ENCODE measurements at regions not wholly inside any gene's neighbourhood (a gene's known extent, or its start where the extent isn't known, plus 50 kb on each side); places are given as distances from the start of the nearest gene placed in this dataset.

DNA sequence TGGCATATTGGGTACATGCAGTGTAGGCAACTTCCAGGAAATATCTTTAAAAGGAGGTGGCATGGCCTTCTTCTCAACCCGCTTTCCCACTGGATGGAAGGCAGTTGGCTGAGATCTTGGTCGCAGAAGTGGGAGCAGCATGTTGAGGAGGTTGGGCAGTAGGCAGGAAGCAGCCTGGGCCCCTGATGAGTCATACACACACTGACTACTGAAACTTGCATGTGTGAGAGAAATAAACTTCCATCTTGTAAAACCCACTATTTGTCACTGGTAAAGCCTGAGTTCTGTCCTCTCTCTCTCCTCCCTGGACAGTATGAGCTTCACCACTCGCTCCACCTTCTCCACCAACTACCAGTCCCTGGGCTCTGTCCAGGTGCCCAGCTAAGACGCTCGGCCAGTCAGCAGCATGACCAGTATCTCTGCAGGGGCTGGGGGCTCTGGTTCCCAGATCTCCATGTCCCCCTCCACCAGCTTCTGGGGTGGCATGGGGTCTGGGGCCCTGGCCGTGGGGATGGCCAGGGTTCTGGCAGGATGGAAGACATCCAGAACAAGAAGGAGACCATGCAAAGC is 233.8 kb upstream of the SPRED2 start:
- no peak for DNase-seq

GRCh38 chr2:65664931-65665330 is 232.5 kb upstream of the SPRED2 start:
- no peak for DNase-seq

- no peak for DNase-seq
Measured at GRCh38 chr2:65663831-65664407, 231.5 kb upstream of the SPRED2 start.

DNA sequence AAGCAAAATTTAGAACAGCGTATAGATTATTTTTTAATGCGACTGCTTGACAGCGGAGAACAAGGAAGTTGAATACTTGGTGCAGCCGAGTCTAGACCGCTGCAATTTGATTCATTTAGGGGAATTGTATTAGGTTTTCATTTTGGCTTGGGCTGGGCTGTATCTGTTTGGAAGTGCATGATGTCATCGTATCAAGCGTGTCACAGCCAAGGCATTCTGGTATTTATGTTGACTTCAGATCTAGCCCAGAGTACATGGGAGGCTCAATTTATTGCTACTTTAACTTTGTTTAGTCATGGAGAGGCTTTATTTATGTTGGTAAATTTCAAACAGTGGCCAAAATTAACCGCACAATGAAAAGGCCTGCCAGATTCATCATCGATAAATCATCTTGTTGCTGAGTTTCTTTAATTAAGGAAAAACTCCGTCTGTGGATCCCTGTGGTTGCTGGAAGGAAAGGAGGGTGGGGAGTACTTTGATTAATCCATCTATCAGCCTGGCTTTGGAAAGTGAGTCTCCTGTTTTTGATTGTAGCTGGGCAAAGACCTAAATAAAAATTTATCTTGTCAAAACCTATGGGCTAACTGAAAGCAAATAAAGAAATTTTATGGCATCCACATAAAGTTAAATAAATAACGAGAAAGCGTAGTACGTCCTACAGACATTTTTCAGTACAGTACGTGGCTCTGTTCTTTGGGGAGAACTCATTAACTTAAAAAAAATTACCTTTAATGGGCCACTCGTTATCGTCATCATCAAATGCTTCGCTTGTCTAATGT is 230.4 kb upstream of the SPRED2 start:
- DNase-seq, result no peak

- no peak for DNase-seq
Measured at GRCh38 chr2:65661980-65662653, 229.7 kb upstream of the SPRED2 start.

DNA sequence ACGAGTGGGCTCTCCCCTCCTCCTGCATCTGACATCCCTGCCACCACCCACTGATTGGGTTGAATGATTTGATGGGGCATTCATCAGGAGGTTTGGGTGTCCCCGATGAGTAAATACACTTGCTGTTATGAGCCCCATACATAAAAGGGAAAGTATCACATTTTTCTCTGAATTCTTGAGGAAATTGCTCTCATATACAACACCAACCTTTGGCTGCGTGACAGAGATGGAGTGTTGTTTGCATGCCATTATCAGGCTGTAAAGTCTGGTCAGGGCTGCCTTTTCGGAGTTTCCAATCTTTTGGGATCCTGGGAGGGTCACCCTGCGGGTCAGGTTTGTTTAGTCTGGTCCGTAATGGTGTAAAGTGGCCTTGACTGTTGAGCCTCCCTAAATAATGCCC is 227.9 kb upstream of the SPRED2 start:
- DNase-seq, result no peak

- DNase-seq, result no peak
Measured at GRCh38 chr2:65658881-65659280, 226.5 kb upstream of the SPRED2 start.

GRCh38 chr2:65658266-65658665 is 225.9 kb upstream of the SPRED2 start:
- DNase-seq, result no peak

DNA sequence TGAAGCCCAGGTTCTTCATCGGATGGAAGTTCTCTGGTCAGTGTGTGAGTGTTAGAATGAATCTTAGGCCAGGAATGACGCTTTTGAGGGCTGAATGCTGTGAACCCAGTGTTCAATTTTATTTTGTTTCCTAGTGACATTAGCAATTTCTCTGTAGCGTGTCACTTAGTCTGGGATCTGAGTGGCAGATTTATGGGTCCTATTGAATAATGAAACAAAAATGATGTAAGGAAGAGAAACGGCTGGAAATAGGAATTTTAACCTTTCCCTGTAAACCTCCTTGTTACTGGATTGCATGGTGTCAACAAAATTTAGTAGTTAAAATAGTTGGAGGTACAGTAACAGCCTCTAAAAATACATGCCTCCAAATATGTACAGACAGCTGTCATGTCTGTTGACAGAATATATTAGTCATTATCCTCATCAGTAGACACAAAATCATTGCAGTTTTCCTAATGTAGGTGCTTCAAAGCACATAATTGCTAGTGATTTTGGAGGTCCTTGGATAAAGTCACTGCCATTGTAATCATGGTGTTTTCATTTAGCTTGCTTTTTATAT is 223.8 kb upstream of the SPRED2 start:
- no peak for DNase-seq

DNA sequence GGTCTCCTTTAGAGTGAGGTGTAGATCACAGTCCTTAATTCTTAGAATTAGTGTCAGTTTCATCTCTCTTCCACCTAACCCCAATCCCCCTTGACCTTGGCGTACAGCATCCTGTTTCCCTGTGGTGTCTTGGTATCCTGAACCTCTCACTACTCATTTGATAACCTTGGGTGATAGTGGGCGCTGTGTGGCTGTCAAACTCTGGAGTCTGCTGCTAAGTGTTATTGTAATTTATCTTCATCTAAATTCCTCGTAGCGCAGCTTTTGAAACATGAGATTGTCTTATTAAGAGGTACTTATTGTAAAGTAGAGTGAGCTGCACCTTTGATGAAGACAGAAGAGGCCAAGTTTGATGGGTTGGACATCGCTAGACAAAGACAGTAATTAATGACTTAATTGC is 222.6 kb upstream of the SPRED2 start:
- no peak for DNase-seq

- no peak for DNase-seq
Measured at GRCh38 chr2:65654496-65654895, 222.1 kb upstream of the SPRED2 start.

DNA sequence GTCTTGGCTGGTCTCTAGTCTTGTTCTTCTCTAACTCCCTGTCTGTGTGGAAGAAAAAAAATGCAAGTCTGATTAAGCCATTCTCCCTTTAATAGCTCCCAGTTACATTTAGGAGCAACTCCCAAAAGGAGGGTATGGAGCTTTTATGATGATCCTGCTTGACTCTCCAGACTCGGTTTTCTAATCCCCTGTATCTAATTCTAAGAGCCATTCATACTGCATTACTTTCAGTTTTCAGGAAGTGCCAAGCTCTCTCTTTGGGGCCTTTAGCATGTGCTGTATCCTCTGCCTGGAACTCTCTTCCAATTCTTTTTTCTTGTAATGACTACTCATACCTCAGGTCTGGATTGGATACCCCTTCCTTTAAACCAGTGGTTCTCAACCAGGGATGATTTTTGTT is 219.7 kb upstream of the SPRED2 start:
- DNase-seq, result no peak

- no peak for DNase-seq
Measured at GRCh38 chr2:65649811-65650589, 217.6 kb upstream of the SPRED2 start.

GRCh38 chr2:65647249-65647842 is 214.9 kb upstream of the SPRED2 start:
- no peak for DNase-seq

- DNase-seq, result no peak
Measured at GRCh38 chr2:65640793-65641103, 208.3 kb upstream of the SPRED2 start.

DNA sequence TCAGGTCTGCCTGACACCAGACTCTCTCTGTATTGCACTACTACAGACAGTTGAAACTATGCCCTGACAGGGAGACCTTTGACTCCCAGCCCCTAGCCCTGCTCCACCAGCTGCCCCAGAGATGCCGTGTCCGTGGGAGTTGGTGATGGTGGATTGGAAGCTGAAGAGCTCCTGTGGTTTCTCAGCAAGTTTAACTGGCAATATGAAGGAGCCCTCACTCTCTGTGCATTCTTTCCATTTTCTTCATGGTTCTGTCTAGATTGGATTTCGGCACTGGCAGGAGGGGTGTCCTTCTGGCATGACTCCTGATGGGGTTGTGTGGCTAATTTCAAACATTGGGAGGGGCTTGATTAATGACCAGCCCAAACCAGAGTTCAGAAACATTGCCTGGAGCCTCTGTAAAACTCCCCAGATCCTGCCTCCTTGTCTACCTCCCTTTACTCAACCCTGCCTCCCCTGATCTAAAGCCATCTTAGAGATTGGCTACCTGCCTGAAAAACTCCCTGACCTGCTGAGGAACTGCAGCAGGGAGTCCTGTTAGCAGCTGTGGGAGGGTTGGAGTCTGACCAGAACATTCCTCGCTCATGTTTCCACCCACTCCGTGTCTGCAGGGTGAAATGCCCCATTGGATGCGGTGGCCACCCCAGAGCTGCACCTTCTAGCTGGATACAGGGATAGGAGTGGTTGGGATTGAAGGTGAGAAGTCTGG is 206.9 kb upstream of the SPRED2 start:
- DNase-seq, result no peak

GRCh38 chr2:65638443-65638842 is 206.0 kb upstream of the SPRED2 start:
- no peak for DNase-seq

GRCh38 chr2:65636813-65637483 is 204.5 kb upstream of the SPRED2 start:
- DNase-seq, result no peak

DNA sequence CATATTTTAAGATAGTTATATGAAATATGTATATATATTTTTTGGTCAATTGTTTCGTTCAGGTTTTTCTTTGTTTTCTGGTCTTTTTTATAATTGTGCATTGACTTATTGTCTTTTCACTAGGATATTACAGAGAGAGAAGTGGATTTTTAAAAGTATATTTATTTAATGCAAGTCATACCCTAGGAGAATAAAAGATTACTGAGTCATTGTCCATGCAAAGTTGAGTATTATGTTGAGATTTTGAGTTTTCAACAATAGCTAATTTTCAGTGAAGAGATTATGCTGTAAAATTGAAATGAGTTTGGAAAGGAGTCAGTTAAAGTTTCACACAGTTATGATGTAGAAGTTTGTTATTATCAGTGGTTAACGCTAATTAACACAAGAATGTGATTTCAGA is 203.6 kb upstream of the SPRED2 start:
- no peak for DNase-seq

GRCh38 chr2:65634304-65634703 is 201.9 kb upstream of the SPRED2 start:
- DNase-seq, result no peak

DNA sequence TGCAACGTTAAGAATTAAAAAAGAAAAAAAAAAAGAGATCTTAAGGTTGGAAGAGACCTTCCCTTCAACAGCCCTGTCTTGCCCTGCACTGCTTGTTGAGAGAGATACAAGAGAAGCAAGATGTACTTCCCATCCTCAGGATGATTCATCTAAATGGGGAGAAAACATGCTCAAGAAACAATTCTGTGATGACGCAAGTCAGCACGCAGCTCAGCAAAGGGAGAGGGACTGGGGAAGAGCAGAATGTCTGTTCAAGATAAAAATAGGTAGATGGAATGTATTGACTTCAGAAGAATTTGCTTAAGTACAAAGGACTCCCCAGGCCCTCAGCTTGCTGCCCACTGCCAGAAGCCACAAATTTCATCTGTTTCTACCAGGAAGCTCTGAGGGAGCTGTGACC is 198.2 kb upstream of the SPRED2 start:
- no peak for DNase-seq
